GM23248 (cell line): ENCODE measurements at regions not wholly inside any gene's neighbourhood (a gene's known extent, or its start where the extent isn't known, plus 50 kb on each side); places are given as distances from the start of the nearest gene placed in this dataset.

ENCODE experiments used
- DNase-seq: peaks from one replicate; pipeline ENCODE4 v3.0.0-alpha.2; 2015
- H2AFZ ChIP-seq: fragments of 200-600 bp; sonication (generic); 2 replicates; pipeline ENCODE4 v1.6.1; 2016; ENCODE audit warnings: antibody characterized with exemption
- H3F3A ChIP-seq: fragments of 200-600 bp; sonication (generic); 2 replicates; pipeline ENCODE4 v1.6.1; 2016; ENCODE audit warnings: mild to moderate bottlenecking, antibody characterized with exemption, mixed run types; ENCODE audit not compliant: insufficient read depth
- H3K27ac ChIP-seq: fragments of 200-600 bp; sonication (generic); 2 replicates; pipeline ENCODE4 v1.5.1; 2016; ENCODE audit warnings: mild to moderate bottlenecking
- H3K27me3 ChIP-seq: fragments of 200-600 bp; sonication (generic); replicated peaks from 2 replicates; pipeline ENCODE4 v1.6.1; 2016; ENCODE audit warnings: mild to moderate bottlenecking; ENCODE audit not compliant: insufficient read depth
- H3K36me3 ChIP-seq: fragments of 200-600 bp; sonication (generic); 2 replicates; pipeline ENCODE4 v1.6.1; 2016; ENCODE audit warnings: low read depth, mild to moderate bottlenecking
- H3K4me1 ChIP-seq: fragments of 200-600 bp; sonication (generic); 2 replicates; pipeline ENCODE4 v1.6.1; 2016; ENCODE audit warnings: mild to moderate bottlenecking; ENCODE audit not compliant: insufficient read depth
- H3K4me2 ChIP-seq: fragments of 200-600 bp; sonication (generic); one replicate; pipeline ENCODE4 v1.6.1; 2016; ENCODE audit warnings: mild to moderate bottlenecking; ENCODE audit not compliant: unreplicated experiment
- H3K4me3 ChIP-seq: fragments of 200-600 bp; sonication (generic); 2 replicates; pipeline ENCODE4 v1.5.1; 2016; ENCODE audit warnings: mild to moderate bottlenecking
- H3K79me2 ChIP-seq: fragments of 200-600 bp; sonication (generic); 2 replicates; pipeline ENCODE4 v1.6.1; 2016; ENCODE audit warnings: mild to moderate bottlenecking; ENCODE audit not compliant: insufficient read depth
- H3K9ac ChIP-seq: fragments of 200-600 bp; sonication (generic); 2 replicates; pipeline ENCODE4 v1.6.1; 2016; ENCODE audit warnings: mild to moderate bottlenecking
- H3K9me2 ChIP-seq: fragments of 200-600 bp; sonication (generic); 2 replicates; pipeline ENCODE4 v1.6.1; 2016; ENCODE audit warnings: mixed run types, mild to moderate bottlenecking, moderate library complexity; ENCODE audit not compliant: insufficient read depth
- H3K9me3 ChIP-seq: fragments of 200-600 bp; sonication (generic); one replicate; pipeline ENCODE4 v1.6.1; 2017; ENCODE audit warnings: low read depth
- H4K20me1 ChIP-seq: fragments of 200-600 bp; sonication (generic); 2 replicates; pipeline ENCODE4 v1.6.0; 2016; ENCODE audit not compliant: insufficient read depth
- EZH2 ChIP-seq: fragments of 200-600 bp; sonication (generic); IDR thresholded peaks from 2 replicates; pipeline ENCODE4 v1.6.1; 2018; ENCODE audit warnings: antibody characterized with exemption, mild to moderate bottlenecking; ENCODE audit not compliant: insufficient read depth, poor library complexity, severe bottlenecking
- EZH2phosphoT487 ChIP-seq: fragments of 200-600 bp; sonication (generic); IDR thresholded peaks from 2 replicates; pipeline ENCODE4 v1.6.1; 2018; ENCODE audit warnings: antibody characterized with exemption, moderate library complexity, mild to moderate bottlenecking, low read depth; ENCODE audit not compliant: insufficient read depth
- WGBS, 2 experiments: methylation state at CpG; one replicate each; pipeline ENCODE4 v1.1.6; 2015 to 2017; ENCODE audit warnings: low lambda C conversion rate in 2 of 2, low coverage in 1 of 2; ENCODE audit errors: missing lambda C conversion rate in 2 of 2; 5-methylcytosine and 5-hydroxymethylcytosine counted together
- in situ Hi-C: fragments of 300-500 bp; cut with MboI; formaldehyde crosslinking; loops from 2 replicates; pipeline ENCODE4 v1.15.0; 2020

- Histone ChIP-seq H3K9me3 (no peaks in the 10 kb centered on the region), H4K20me1 (no peaks in the 10 kb centered on the region), H3K27ac (no peak overlapping the region), H3K27me3 (no peaks in the 10 kb centered on the region), H3K4me1 (no peaks in the 10 kb centered on the region), H3K4me2 (no peak overlapping the region), H3F3A (no peaks in the 10 kb centered on the region), H3K79me2 (no peaks in the 10 kb centered on the region), H3K4me3 (no peak overlapping the region), H2AFZ (no peak overlapping the region), H3K36me3 (no peaks in the 10 kb centered on the region), H3K9ac (no peak overlapping the region), H3K9me2 (no peaks in the 10 kb centered on the region)
- DNase-seq: no peak
- TF ChIP-seq EZH2: no peak
- no peak for TF ChIP-seq EZH2phosphoT487
- in situ Hi-C loops: no loop called here
- WGBS, 2 experiments: 21 to 30% methylated on average over 9 of the region's 9 CpGs
Measured at GRCh38 chrX:80173261-80173660, 158.7 kb downstream of the TBX22 start.

- Histone ChIP-seq H4K20me1 (no peaks in the 10 kb centered on the region), H3K36me3 (no peaks in the 10 kb centered on the region), H3K27me3 (no peaks in the 10 kb centered on the region), H3K4me2 (no peak overlapping the region), H3K4me3 (no peak overlapping the region), H3K9ac (no peak overlapping the region), H3F3A (no peaks in the 10 kb centered on the region), H3K9me2 (no peaks in the 10 kb centered on the region), H3K9me3 (no peaks in the 10 kb centered on the region), H3K79me2 (no peaks in the 10 kb centered on the region), H2AFZ (no peak overlapping the region), H3K4me1 (no peaks in the 10 kb centered on the region), H3K27ac (no peak overlapping the region)
- in situ Hi-C loops: no loop called here
- no peak for DNase-seq
- no peak for TF ChIP-seq EZH2
- TF ChIP-seq EZH2phosphoT487: no peak
- 0 to 3% methylated on average over 1 to 3 of the region's 3 CpGs for WGBS, 2 experiments
Measured at GRCh38 chrX:80174925-80175574, 160.5 kb downstream of the TBX22 start.

DNA sequence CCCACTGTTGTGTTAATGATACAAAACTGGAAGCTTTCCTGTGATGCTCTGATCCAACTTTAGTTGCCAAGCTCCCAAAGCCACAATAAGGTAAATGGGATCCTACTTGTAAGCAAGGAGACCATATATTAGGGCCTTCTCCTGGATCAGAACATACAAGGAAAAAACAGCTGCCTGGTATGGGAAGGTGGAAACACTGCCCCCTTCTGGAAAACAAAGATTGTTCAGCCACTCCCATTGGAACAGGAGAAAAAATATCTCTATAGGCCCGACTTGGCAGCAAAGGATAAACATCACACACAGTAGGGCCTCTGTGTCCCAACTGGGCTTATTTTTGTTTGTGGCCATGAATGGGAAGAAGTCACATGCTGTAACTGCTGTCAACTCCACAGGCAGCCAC lies 166.5 kb downstream of the TBX22 start:
- Histone ChIP-seq H3K9me2 (no peaks in the 10 kb centered on the region), H2AFZ (no peak overlapping the region), H3K4me2 (no peak overlapping the region), H3K36me3 (no peaks in the 10 kb centered on the region), H3K4me3 (no peak overlapping the region), H3K9ac (no peak overlapping the region), H3K79me2 (no peaks in the 10 kb centered on the region), H3K9me3 (no peaks in the 10 kb centered on the region), H3F3A (no peaks in the 10 kb centered on the region), H4K20me1 (no peaks in the 10 kb centered on the region), H3K27ac (no peak overlapping the region), H3K4me1 (no peaks in the 10 kb centered on the region), H3K27me3 (no peaks in the 10 kb centered on the region)
- 0% methylated on average over 1 of the region's 1 CpG for WGBS, 2 experiments
- TF ChIP-seq EZH2phosphoT487: no peak
- no peak for TF ChIP-seq EZH2
- DNase-seq: no peak
- in situ Hi-C loops: no loop called here

GRCh38 chrX:80184854-80185253 lies 170.3 kb downstream of the TBX22 start:
- WGBS, 2 experiments: 15 to 18% methylated on average over 2 of the region's 2 CpGs
- H3K27ac ChIP-seq: no peak overlapping the region
- H3K4me3 ChIP-seq: no peak overlapping the region
- H3K9me2 ChIP-seq: no peaks in the 10 kb centered on the region
- no peak for TF ChIP-seq EZH2
- TF ChIP-seq EZH2phosphoT487: no peak
- no peaks in the 10 kb centered on the region for H3K9me3 ChIP-seq
- H3K79me2 ChIP-seq: no peaks in the 10 kb centered on the region
- no peaks in the 10 kb centered on the region for H4K20me1 ChIP-seq
- H3K27me3 ChIP-seq: no peaks in the 10 kb centered on the region
- no peak for DNase-seq
- H3F3A ChIP-seq: no peaks in the 10 kb centered on the region
- H3K4me1 ChIP-seq: no peaks in the 10 kb centered on the region
- in situ Hi-C loops: no loop called here
- H2AFZ ChIP-seq: no peak overlapping the region
- H3K4me2 ChIP-seq: no peak overlapping the region
- no peaks in the 10 kb centered on the region for H3K36me3 ChIP-seq
- no peak overlapping the region for H3K9ac ChIP-seq

DNA sequence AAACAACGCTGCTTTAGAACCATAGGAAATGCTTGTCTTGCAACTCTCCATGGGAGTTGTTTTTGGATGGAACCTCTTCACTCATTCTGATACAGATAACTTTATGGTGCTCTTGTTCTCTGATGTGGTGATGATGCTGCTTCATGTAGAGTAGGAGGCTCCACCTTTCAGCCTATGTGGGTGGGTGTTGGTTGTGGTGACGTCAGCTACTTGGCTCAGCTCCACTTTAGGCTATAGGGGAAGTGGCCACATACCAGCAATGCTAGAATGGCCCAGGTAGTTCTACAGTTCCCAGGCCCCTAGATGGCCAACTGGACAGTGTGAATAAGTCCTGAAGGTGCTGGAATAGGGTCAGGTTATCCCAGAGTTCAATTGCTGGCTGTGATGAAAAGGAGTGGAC lies 192.1 kb downstream of the TBX22 start:
- DNase-seq: no peak
- Histone ChIP-seq H3K4me2 (no peak overlapping the region), H3K9me3 (no peaks in the 10 kb centered on the region), H3K9me2 (no peaks in the 10 kb centered on the region), H3F3A (no peaks in the 10 kb centered on the region), H3K27ac (no peak overlapping the region), H3K4me3 (no peak overlapping the region), H3K9ac (no peak overlapping the region), H3K27me3 (no peaks in the 10 kb centered on the region), H2AFZ (no peak overlapping the region), H3K79me2 (no peaks in the 10 kb centered on the region), H4K20me1 (no peaks in the 10 kb centered on the region), H3K36me3 (no peaks in the 10 kb centered on the region), H3K4me1 (no peaks in the 10 kb centered on the region)
- WGBS, 2 experiments: 6 to 8% methylated on average over 2 of the region's 2 CpGs
- TF ChIP-seq EZH2phosphoT487 (no peak), EZH2 (no peak)
- in situ Hi-C loops: no loop called here
